AG04450 (cell line): ENCODE measurements at regions not wholly inside any gene's neighbourhood (a gene's known extent, or its start where the extent isn't known, plus 50 kb on each side); places are given as distances from the start of the nearest gene placed in this dataset.

Experiments
- CTCF ChIA-PET: fragments of 300-600, 350-600 bp; formaldehyde crosslinking; extraction: SDS; loops from one replicate; lab custom pipeline; 2022; ENCODE audit warnings: antibody characterized with exemption, inconsistent platforms; lab: Charles Lee
- POLR2A ChIA-PET: fragments of 350-600 bp; formaldehyde crosslinking; extraction: SDS; loops from one replicate; lab custom pipeline; 2021; ENCODE audit warnings: antibody characterized with exemption, inconsistent platforms; lab: Yijun Ruan, JAX
- DNase-seq: peaks from one replicate; pipeline ENCODE4 v3.0.0-alpha.2; 2011; ENCODE audit warnings: low read depth, low spot score
- H3K27ac ChIP-seq: one replicate; pipeline ENCODE4 v1.5.1; 2012; ENCODE audit warnings: low read depth, low read length, control low read depth
- H3K27me3 ChIP-seq: one replicate; pipeline ENCODE4 v1.6.0; 2012; ENCODE audit warnings: low read length; ENCODE audit not compliant: control insufficient read depth, insufficient read depth
- H3K4me3 ChIP-seq: 2 replicates; pipeline ENCODE4 v1.5.1; 2011; ENCODE audit warnings: mild to moderate bottlenecking, low read depth, low read length, control low read depth
- H3K9me3 ChIP-seq: 2 replicates; pipeline ENCODE4 v1.5.1; 2012; ENCODE audit warnings: low read length; ENCODE audit not compliant: control insufficient read depth, insufficient read depth
- CTCF ChIP-seq: IDR thresholded peaks from 2 replicates; pipeline ENCODE4 v1.5.1; 2011; ENCODE audit warnings: low read depth, low read length, control low read depth, inconsistent platforms

DNA sequence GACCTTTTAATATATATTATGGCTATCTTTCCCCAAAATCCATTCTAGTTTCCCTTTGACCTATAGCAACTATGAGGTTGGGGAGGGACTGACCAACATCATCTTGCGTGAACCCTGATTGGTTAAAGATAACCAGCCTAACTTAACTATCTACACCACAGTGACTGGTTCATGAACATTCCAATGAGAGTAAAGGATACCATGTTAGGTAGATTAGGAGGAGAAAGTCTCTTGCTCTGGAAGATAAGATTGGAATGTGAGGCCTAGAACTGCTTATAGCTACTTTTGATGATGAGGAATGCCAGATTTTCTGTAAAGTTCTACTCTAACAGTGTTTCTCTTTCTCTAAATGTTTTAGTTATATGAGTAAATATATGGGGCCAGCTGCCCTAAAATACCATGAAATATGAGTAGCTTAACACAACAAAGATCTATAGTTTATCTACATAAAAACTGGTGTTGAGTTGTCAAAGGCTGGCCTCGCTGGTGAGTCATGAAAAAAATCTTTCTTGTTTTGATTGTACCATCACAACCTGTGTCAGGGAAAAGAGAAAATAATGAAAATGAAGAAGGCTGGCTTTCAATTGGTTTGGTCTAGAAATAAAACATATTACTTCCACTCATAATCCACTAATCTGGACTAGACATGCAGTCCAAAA lies 481.4 kb downstream of the NSUN3 start:
- no peaks in the 10 kb centered on the region for H3K9me3 ChIP-seq
- H3K27ac ChIP-seq: no peak overlapping the region
- ChIA-PET CTCF (no interaction called here), POLR2A (no interaction called here)
- no peak for TF ChIP-seq CTCF
- H3K27me3 ChIP-seq: no peaks in the 10 kb centered on the region
- no peak for DNase-seq
- no peak overlapping the region for H3K4me3 ChIP-seq

GRCh38 chr3:94548581-94549316 lies 485.9 kb downstream of the NSUN3 start:
- H3K27me3 ChIP-seq: no peaks in the 10 kb centered on the region
- H3K9me3 ChIP-seq: no peaks in the 10 kb centered on the region
- H3K27ac ChIP-seq: no peak overlapping the region
- H3K4me3 ChIP-seq: no peak overlapping the region
- no peak for DNase-seq
- CTCF ChIA-PET: interaction anchor here (1.2 kb wide), 1 partner anchor 213 kb away, joined by 3 read pairs; no protein-coding TSS in a partner anchor
- no peak for TF ChIP-seq CTCF
- POLR2A ChIA-PET: no interaction called here

GRCh38 chr3:94561094-94561493 lies 498.2 kb downstream of the NSUN3 start:
- no peak for TF ChIP-seq CTCF
- CTCF ChIA-PET: no interaction called here

GRCh38 chr3:94564247-94564646 lies 501.4 kb downstream of the NSUN3 start:
- CTCF ChIA-PET: no interaction called here
- no peaks in the 10 kb centered on the region for H3K27me3 ChIP-seq
- H3K9me3 ChIP-seq: no peaks in the 10 kb centered on the region
- POLR2A ChIA-PET: no interaction called here
- no peak for TF ChIP-seq CTCF
- no peak overlapping the region for H3K4me3 ChIP-seq
- H3K27ac ChIP-seq: no peak overlapping the region
- no peak for DNase-seq

More at GRCh38 chr3:94561094-94561493, 498.2 kb downstream of the NSUN3 start:
- Histone ChIP-seq H3K4me3 (no peak overlapping the region), H3K27me3 (no peaks in the 10 kb centered on the region), H3K9me3 (no peaks in the 10 kb centered on the region), H3K27ac (no peak overlapping the region)
- POLR2A ChIA-PET: no interaction called here
- no peak for DNase-seq

- TF ChIP-seq CTCF: no peak
- no peak for DNase-seq
- H3K9me3 ChIP-seq: no peaks in the 10 kb centered on the region
- H3K27me3 ChIP-seq: no peaks in the 10 kb centered on the region
- ChIA-PET CTCF (no interaction called here), POLR2A (no interaction called here)
- no peak overlapping the region for H3K4me3 ChIP-seq
- H3K27ac ChIP-seq: no peak overlapping the region
Observed at GRCh38 chr3:94568041-94568440, 505.2 kb downstream of the NSUN3 start.
